GM18870 (cell line): ENCODE measurements at regions not wholly inside any gene's neighbourhood (a gene's known extent, or its start where the extent isn't known, plus 50 kb on each side); places are given as distances from the start of the nearest gene placed in this dataset.

Experiments
- ATAC-seq: cut with Tn5 transposase; IDR thresholded peaks from one replicate; pipeline ENCODE4 v1.9.1; 2021; ENCODE audit warnings: moderate library complexity; ENCODE audit not compliant: unreplicated experiment

- ATAC-seq: peak; percentile 90
Measured at GRCh38 chr11:88231894-88232482, 56.7 kb upstream of the RAB38 start.

GRCh38 chr11:88229303-88229702, 54.1 kb upstream of the RAB38 start:
- no peak for ATAC-seq
